OCI-LY7 (cell line): ENCODE measurements at regions not wholly inside any gene's neighbourhood (a gene's known extent, or its start where the extent isn't known, plus 50 kb on each side); places are given as distances from the start of the nearest gene placed in this dataset.

Experiments used
- EZH2phosphoT487 ChIP-seq: fragments of 200-600 bp; sonication (generic); IDR thresholded peaks from 2 replicates; pipeline ENCODE4 v1.6.1; 2018; ENCODE audit warnings: low read depth, borderline replicate concordance, mild to moderate bottlenecking, mixed run types, antibody characterized with exemption, low read length, moderate library complexity, mixed read lengths
- TF ChIP-seq, protein P1 (sequence below): fragments of 200-600 bp; sonication (generic); conservative IDR thresholded peaks from 2 replicates; pipeline ENCODE4 v1.5.1; 2014; ENCODE audit warnings: mild to moderate bottlenecking, antibody characterized with exemption, low read length, moderate library complexity, mixed read lengths

DNA sequence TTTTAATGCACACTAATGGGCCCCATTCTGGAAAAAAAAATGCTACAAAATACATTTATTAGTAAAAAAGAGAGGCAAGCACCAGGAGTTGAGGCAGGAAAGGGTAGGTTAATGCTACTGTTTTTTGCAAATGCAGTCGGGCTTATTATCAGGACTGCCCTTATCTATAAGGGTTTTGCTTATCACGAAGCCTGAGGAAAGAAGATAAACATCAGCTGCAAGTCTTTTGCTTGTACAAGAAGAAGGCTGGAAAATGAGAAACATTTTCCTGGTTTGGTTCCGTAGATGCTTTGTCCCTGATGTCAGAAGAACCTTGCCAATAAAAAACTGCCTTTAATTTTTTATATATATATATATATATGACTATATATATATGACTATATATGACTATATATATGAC is 189.3 kb upstream of the VGLL2 start:
- TF ChIP-seq, protein P1, sequence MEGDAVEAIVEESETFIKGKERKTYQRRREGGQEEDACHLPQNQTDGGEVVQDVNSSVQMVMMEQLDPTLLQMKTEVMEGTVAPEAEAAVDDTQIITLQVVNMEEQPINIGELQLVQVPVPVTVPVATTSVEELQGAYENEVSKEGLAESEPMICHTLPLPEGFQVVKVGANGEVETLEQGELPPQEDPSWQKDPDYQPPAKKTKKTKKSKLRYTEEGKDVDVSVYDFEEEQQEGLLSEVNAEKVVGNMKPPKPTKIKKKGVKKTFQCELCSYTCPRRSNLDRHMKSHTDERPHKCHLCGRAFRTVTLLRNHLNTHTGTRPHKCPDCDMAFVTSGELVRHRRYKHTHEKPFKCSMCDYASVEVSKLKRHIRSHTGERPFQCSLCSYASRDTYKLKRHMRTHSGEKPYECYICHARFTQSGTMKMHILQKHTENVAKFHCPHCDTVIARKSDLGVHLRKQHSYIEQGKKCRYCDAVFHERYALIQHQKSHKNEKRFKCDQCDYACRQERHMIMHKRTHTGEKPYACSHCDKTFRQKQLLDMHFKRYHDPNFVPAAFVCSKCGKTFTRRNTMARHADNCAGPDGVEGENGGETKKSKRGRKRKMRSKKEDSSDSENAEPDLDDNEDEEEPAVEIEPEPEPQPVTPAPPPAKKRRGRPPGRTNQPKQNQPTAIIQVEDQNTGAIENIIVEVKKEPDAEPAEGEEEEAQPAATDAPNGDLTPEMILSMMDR = no peak
- TF ChIP-seq EZH2phosphoT487 = no peak
